ENCODE measurements at regions not wholly inside any gene's neighbourhood (a gene's known extent, or its start where the extent isn't known, plus 50 kb on each side); places are given as distances from the start of the nearest gene placed in this dataset.

DNA sequence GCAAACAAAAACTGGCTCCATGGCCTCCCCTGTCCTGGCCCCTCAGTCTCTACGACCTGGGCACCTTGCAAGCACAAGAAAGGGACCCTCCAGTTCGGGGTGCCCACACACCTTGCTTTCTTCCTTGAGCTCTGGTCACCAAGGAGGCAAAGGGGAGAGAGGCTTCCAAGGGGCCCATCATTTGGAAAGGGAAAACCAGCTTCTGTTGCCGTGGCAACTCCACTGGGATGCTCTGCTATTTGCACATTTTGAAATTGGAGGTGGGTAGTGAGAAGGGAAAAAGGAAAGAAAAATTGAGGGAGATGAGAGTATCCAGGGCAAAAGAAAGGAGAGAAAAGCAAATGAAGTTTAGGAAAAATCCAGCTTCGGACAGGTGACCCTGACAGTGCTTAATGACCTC is 388.4 kb downstream of the SHANK2 start:
- Histone ChIP-seq H3K4me3 (no peak overlapping the region), H3K9me3 (no peaks in the 10 kb centered on the region), H3K27ac (no peak overlapping the region), H3K27me3 (no peaks in the 10 kb centered on the region), H3K36me3 (no peaks in the 10 kb centered on the region), H3K4me1 (no peaks in the 10 kb centered on the region)
- TF ChIP-seq, protein P1, sequence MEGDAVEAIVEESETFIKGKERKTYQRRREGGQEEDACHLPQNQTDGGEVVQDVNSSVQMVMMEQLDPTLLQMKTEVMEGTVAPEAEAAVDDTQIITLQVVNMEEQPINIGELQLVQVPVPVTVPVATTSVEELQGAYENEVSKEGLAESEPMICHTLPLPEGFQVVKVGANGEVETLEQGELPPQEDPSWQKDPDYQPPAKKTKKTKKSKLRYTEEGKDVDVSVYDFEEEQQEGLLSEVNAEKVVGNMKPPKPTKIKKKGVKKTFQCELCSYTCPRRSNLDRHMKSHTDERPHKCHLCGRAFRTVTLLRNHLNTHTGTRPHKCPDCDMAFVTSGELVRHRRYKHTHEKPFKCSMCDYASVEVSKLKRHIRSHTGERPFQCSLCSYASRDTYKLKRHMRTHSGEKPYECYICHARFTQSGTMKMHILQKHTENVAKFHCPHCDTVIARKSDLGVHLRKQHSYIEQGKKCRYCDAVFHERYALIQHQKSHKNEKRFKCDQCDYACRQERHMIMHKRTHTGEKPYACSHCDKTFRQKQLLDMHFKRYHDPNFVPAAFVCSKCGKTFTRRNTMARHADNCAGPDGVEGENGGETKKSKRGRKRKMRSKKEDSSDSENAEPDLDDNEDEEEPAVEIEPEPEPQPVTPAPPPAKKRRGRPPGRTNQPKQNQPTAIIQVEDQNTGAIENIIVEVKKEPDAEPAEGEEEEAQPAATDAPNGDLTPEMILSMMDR (IDR thresholded peaks at IDR 0.05) = no peak
- DNase-seq (ENCODE audit: low spot score) = no peak

DNA sequence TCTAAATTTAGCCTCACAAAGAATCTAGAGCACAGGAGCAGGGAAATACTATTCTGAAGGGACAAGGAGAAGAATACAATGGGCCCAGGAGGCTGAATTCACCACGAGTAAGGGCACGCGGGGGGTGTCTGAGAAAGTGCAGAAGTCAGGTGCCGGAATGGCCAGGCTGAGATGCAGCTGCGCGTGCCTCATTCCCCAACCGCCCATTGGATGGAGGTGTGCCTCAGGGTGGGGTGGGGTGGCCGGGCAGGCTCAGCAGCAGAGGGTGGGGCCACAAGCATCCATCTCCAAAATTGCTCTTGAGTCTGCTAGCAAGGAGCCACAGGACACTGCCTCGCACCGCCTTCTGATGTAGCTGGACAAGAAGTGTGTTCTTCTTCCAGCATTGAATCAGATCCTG is 387.0 kb downstream of the SHANK2 start:
- no peaks in the 10 kb centered on the region for H3K36me3 ChIP-seq

DNA sequence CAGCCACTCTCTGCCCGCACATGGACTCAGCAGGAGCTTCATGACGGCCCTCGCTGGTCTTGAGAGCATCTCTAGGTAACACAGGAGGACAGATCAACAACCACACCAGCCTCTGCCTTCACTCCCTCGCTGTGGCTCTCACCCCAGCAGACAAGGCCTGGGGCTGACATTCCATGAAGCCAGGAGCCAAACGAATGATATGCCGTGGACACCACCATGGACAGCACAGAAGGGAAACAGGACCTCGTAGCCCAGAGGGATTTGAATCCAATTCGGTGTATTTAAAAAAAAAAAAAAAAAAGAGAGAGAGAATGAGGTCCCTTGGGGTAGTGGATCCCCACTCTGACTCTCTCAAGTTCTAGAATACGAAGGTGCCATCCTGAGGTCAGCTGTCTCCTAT is 385.5 kb downstream of the SHANK2 start:
- H3K4me3 ChIP-seq = no peak overlapping the region
- H3K4me1 ChIP-seq = peaks cover 0 to 3% of the 10 kb centered on the region in 2 donors
- TF ChIP-seq, protein P1 (IDR thresholded peaks at IDR 0.05) = no peak
- no peaks in the 10 kb centered on the region for H3K27me3 ChIP-seq
- DNase-seq (ENCODE audit: low spot score) = no peak
- no peaks in the 10 kb centered on the region for H3K9me3 ChIP-seq
- no peaks in the 10 kb centered on the region for H3K36me3 ChIP-seq
- no peak overlapping the region for H3K27ac ChIP-seq

More for the DNA sequence above, 387.0 kb downstream of the SHANK2 start:
- TF ChIP-seq, protein P1 (IDR thresholded peaks at IDR 0.05) = no peak
- no peak for DNase-seq (ENCODE audit: low spot score)
- H3K4me3 ChIP-seq = no peak overlapping the region
- H3K27ac ChIP-seq = no peak overlapping the region
- no peaks in the 10 kb centered on the region for H3K27me3 ChIP-seq
- H3K4me1 ChIP-seq = no peaks in the 10 kb centered on the region
- H3K9me3 ChIP-seq = no peaks in the 10 kb centered on the region

DNA sequence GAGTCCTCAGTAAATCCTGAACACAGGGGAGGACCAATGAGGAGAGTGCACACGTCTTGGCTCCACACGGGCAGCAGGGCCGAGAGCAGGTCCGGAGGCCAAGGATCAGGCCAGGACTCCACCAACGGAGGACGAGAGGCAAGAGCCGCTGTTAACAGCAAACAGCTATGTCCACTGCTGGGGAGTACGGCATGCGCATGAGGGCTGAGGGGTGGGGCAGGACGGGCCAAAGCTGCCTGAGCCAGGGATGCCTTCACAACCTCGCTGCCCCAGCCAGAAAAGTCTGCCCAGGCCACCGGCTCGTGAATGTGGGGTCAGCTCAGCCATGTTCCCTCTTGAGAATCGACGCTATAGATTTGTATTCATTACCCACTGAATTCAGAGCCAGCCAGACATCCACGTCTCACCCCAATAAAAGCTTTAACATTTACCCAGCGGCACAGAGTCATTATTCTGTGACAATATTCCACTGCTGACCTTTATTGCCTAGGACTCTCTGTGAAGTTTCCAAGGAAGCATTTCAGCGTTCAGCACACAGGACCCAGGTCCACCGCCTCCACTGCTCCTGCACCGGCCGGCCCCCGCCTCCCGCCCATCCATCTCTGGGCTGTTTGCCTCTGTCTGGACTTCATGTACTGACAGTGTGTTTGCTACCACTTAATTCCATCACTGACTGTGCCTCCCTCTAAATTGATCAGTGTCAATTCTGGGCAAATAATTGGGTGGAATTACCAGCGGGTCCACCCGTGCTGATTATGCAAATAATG is 384.9 kb downstream of the SHANK2 start:
- TF ChIP-seq, protein P1 (IDR thresholded peaks at IDR 0.05) = no peak
- no peak overlapping the region for H3K4me3 ChIP-seq
- no peaks in the 10 kb centered on the region for H3K27me3 ChIP-seq
- no peaks in the 10 kb centered on the region for H3K36me3 ChIP-seq
- peaks cover 0 to 9% of the 10 kb centered on the region in 2 donors for H3K4me1 ChIP-seq
- H3K27ac ChIP-seq = no peak overlapping the region
- DNase-seq (ENCODE audit: low spot score) = no peak
- H3K9me3 ChIP-seq = no peaks in the 10 kb centered on the region

DNA sequence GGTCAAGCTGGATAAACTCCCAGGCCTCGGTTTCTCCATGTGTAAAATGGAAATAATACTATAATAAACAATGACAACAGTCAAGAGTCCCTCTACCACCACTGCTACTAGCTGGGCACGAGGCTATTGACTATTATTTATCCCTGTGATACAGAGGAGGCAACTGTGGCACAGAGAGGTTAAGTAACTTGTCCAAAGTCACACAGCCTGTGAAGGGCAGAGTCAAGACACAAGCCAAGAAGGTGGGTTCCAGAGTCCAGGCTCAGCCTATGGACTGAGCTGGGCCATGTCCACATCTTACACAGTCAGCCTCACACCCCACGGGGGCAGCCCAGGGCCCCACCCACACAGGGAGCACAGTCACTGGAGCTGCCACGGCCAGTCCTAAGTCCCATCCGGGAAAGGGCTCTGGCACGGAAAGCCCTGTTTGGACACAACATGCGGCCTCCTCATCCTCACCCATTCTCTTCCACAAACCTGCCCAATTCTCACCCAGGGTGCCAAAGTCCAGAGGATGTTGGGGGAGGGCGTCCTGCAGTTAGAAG is 384.0 kb downstream of the SHANK2 start:
- TF ChIP-seq, protein P1 (IDR thresholded peaks at IDR 0.05) = no peak
- Histone ChIP-seq H3K4me1 (peaks cover 0 to 9% of the 10 kb centered on the region in 2 donors), H3K36me3 (no peaks in the 10 kb centered on the region), H3K27me3 (no peaks in the 10 kb centered on the region), H3K27ac (no peak overlapping the region), H3K4me3 (no peak overlapping the region), H3K9me3 (no peaks in the 10 kb centered on the region)
- DNase-seq (ENCODE audit: low spot score) = no peak

All from right atrium auricular region (tissue), 2 donors.